ENCODE measurements at regions not wholly inside any gene's neighbourhood (a gene's known extent, or its start where the extent isn't known, plus 50 kb on each side); places are given as distances from the start of the nearest gene placed in this dataset.

DNA sequence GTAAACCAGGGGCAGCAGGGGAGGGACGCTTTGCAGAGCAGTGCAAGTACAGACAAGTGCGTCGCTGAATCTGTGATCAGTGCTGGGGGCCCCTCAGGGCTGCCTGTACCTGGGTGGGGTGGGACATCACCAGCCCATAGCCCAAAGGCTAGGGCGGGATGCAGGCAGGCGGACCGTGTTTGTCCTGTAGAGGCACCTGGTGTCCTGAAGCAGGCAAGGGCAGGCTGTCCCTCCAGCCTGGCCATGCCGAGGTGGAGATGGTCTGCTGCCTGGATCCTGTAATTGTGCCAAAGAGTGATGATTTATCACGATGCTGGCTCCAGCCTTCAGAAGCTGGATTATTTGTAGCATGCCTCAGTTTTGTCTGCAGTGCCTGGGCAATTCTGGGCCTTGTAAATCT, 137.9 kb upstream of the GSE1 start:
- TF ChIP-seq, protein P1, sequence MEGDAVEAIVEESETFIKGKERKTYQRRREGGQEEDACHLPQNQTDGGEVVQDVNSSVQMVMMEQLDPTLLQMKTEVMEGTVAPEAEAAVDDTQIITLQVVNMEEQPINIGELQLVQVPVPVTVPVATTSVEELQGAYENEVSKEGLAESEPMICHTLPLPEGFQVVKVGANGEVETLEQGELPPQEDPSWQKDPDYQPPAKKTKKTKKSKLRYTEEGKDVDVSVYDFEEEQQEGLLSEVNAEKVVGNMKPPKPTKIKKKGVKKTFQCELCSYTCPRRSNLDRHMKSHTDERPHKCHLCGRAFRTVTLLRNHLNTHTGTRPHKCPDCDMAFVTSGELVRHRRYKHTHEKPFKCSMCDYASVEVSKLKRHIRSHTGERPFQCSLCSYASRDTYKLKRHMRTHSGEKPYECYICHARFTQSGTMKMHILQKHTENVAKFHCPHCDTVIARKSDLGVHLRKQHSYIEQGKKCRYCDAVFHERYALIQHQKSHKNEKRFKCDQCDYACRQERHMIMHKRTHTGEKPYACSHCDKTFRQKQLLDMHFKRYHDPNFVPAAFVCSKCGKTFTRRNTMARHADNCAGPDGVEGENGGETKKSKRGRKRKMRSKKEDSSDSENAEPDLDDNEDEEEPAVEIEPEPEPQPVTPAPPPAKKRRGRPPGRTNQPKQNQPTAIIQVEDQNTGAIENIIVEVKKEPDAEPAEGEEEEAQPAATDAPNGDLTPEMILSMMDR (IDR thresholded peaks at IDR 0.05), result no peak
- TF ChIP-seq POLR2A (IDR thresholded peaks at IDR 0.05), result no peak

Data from vagina (tissue), 2 donors.